HG03108 (cell line): ENCODE measurements at regions not wholly inside any gene's neighbourhood (a gene's known extent, or its start where the extent isn't known, plus 50 kb on each side); places are given as distances from the start of the nearest gene placed in this dataset.
"Not testable (repeated sequence)": the region's sequence is repeated elsewhere in the genome, so short reads cannot be mapped to it uniquely, and the experiment has no call there.

ENCODE experiments used
- ATAC-seq: cut with Tn5 transposase; IDR thresholded peaks from one replicate; pipeline ENCODE4 v1.9.1; 2021; ENCODE audit warnings: moderate library complexity; ENCODE audit not compliant: unreplicated experiment

DNA sequence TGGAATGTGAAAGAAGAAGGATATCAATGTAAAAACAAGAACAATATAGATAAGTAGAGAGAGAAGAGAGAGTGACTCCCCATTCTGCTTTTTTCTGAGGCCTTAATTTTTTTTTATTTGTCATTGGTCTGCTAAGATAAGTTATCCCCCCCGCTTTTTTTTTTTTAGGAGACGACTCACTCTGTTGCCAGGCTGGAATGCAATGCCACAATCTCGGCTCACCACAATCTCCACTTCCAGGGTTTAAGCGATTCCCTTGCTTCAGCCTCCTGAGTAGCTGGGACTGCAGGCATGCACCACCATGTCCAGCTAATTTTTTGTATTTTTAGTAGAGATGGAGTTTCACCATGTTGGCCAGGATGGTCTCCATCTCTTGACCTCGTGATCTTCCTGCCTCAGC is 677.0 kb downstream of the MAFB start:
- ATAC-seq: not testable (repeated sequence)

- ATAC-seq: no peak
These were observed 678.6 kb downstream of the MAFB start for GRCh38 chr20:40010483-40010882.

DNA sequence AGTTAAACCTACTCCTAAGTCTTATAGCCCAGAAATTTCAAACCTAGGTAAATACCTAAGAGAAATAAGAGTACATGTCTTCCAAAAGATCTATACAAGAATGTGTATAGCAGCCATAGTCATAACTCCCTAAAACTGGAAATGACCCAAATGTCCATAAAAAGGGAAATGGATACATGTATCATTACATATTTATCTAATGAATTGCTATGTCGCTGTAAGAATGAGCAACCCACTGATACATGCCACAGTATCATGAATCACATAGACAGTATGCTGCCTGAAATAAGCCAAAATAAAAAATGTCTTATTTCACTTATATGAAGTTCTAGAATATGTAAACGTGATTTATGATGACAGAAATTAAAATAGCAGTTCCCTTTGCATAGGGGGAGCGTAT is 679.5 kb downstream of the MAFB start:
- ATAC-seq: no peak

DNA sequence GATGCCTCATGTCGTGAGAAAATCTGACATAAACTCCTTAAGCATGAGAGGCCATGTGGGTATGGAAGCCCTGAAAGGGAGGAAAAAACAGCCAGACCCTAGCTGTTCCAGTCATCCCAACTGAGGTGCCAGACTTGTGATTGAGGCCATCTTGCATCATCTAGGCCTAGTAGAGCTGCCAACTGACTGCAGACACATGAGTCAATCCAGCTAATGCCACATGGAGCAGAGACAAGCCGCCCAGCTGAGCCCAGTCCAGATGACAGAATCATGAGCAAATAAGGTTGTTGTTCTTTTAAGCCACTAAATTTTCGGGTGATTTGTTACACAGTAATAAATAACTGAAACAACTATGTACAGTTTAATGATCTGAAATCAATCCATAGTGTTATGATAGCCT is 680.9 kb downstream of the MAFB start:
- no peak for ATAC-seq

DNA sequence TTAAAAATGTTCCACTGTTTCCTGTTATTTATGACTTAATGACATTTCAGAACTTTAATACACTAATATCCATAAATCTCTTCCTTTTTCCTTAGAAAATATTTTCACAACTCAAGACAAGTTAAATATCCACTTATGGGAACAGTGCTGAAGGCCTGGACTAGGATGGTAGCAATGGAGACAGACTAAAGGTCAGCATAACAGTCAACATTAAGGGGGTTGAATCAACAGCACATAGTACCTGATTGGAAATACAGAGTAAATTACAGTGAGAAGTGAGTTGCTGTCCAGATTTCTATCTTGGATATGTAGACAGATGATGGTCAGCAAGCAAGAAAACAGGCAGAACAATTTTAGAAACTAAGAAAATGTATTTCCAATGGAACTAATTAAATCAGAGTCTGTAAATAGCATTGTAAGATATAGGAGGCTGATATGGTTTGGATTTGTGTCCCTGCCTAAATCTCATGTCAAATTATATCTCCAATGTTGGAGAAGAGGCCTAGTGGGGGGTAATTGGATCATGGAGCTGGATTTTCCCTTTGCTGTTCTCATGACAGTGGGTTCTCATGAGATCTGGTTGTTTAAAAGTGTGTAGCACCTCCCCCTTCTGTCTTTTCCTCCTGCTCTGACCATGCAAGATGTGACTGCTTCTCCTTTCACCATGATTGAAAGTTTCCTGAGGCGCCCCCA is 682.7 kb downstream of the MAFB start:
- ATAC-seq: no peak

DNA sequence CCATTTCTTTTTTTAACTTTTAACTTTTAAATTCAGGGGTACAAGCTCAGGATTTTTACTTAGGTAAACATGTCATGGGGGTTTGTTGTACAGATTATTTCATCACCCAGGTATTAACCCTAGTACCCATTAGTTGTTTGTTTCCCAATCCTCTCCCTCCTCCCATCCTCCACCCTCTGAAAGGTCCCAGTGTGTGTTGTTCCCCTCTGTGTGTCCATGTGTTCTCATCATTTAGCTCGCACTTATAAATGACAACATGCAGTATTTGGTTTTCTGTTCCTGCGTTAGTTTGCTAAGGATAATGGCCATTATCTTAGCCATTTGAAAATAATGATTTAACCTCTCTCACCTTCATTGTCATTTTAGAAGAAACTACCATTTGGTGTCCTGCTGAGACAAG is 684.9 kb downstream of the MAFB start:
- not testable (repeated sequence) for ATAC-seq

DNA sequence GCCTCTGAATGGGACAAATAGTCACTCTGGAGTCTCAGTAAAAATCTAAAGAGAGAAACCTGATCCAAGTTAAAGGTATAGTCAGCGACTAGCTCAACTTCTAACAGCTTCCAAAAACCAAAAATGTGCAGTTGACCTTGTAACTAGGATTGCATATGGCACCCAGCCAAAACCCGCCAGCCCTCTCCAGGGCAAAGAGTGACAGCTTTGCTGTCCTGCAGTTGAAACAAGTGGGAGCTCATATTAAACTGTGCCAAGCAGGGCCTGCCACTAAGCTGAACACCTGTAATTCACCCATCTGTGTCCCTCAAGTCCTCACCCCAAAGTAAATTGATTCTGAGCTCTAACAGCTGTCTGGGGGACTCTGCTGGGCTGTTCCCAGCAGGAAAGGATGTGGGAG is 695.3 kb downstream of the MAFB start:
- ATAC-seq: no peak

GRCh38 chr20:39990692-39991091 is 698.3 kb downstream of the MAFB start:
- ATAC-seq: no peak

DNA sequence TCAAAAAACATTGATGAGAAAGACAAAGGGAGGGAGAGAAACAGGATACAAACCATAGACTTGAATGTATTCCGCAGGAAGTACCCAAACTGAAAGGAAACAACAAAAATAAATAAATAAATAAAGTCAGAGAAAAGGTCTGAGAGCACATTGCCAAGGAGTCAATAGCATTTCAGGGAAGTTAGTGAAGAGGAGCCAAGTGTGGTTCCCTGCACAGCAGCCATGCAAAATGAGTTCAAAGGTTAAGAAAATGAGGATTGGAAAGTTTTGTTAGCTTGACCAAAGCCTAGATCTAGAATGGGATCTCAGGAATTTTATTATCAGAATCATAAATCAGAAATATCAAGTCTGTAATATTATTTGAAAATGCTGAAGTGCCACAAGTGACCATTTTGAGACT is 700.0 kb downstream of the MAFB start:
- no peak for ATAC-seq

- ATAC-seq: no peak
These were observed 702.7 kb downstream of the MAFB start for GRCh38 chr20:39986173-39986904.

GRCh38 chr20:39985271-39985827 is 703.7 kb downstream of the MAFB start:
- ATAC-seq: no peak

DNA sequence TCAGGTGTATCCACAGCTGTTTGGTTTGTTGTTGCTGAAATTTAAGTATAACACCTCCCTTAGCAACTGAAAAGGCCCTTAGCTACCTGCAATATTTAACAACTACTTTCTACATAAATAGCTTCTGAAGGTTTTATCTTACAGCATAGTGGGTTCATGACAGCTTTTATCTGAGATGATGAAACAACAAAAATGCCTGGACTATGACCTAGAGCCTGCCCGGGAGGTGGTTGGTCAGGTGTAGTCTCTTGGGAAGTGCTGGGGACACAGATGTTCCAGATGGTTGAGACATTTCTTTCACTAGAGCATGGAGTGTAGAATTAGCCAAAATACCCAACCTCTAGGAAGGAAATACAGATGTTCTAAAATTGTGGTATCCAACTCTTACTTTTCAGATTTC is 705.4 kb downstream of the MAFB start:
- ATAC-seq: no peak

DNA sequence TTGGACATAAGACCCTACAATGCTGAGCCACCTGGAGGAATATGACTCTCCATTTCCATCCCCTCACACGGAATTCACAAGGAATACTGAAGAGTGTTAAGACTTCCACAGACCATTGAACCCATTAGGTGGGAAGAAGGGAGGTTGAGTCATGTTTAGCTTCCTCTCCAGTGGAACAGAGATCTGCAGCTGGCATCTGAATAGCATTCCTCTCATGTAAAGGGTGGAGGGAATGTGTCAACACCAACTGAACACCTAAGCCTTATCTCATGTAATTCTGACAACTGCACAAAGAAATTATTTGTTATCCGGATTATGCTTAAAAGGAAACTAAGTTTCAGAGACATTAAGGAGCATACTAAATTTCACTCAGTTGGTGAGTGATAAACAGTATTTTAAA is 705.9 kb downstream of the MAFB start:
- no peak for ATAC-seq

GRCh38 chr20:39974966-39975501 is 714.0 kb downstream of the MAFB start:
- ATAC-seq: no peak

GRCh38 chr20:39968495-39968894 is 720.5 kb downstream of the MAFB start:
- ATAC-seq: no peak

DNA sequence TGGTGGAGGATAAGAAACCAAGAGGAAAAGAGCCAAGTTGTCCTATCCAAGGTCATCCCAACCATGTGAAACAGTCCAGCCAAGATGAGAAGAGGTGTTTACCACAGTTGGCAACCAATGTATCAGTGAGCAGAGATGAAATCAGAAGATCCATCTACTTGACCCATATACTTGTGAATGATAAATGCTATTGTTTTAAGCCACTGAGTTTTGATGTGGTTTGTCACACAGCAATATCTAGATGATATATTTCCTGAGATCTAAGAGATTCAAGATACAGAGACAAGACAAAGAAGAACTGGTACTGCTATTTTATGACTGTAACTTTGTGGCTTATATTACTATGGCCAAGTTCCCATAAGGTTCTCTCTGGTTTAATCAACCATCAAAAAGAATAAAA is 721.2 kb downstream of the MAFB start:
- ATAC-seq: no peak

GRCh38 chr20:39961637-39962244 is 727.3 kb downstream of the MAFB start:
- no peak for ATAC-seq

DNA sequence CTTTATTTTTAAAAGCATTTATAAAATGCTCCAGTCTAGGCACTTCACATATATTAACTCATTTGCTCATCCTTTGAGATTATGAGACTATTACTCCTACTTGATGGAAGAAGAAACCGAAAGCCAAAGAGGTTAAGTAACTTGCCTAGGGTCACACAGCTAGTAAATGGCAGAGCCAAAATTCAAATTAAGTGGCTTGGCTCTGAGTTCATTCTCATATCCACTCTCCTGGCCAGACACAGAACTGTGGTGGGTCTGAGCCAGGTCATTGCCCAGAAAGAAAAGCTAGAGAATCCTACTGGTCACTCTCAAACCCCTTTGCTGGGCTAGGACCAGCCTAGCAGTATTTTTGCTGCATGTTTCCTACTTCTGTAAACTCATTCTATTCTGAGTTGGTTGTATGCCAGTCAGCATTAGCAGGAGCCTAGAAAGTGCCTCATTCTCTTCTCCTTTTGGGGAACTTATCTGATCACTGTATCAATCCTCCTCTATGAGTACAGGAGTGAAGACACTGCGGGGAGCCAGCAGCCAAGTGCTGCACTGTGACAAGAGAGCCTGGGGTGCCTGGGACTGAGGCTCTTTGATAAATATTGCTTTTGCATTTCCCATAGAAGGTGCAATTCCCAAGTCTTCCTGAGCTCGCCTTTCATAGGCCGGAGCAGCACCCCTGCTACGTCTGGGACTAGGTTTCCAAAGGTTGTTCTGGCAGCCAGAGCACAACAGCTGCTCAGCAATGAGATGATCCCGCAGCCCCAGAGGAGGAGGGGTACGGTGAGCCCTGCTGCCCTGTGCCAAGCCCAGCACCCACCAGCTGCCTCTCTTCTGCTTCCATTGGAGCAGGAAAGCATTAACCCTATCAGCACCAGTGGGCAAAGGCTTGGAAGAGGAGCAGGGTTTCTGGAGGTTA is 728.3 kb downstream of the MAFB start:
- no peak for ATAC-seq

DNA sequence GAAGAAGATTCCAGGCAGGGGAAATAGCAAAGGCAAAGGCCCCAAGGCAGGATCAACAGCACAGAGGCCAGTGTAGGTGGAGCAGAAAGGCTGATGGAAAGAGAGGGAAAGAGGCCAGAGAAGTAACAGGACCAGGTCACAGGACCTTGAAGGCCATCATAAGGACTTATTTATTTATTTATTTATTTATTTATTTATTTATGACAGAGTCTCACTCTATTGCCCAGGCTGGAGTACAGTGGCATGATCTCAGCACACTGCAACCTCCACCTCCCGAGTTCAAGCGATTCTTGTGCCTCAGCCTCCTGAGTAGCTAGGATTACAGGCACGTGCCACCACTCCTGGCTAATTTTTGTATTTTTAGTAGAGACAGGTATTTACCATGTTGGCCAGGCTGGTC is 731.1 kb downstream of the MAFB start:
- ATAC-seq: not testable (repeated sequence)

- ATAC-seq: no peak
These were observed 734.4 kb downstream of the MAFB start for GRCh38 chr20:39954621-39955020.

GRCh38 chr20:39946931-39947330 is 742.1 kb downstream of the MAFB start:
- ATAC-seq: no peak
